Astrocyte (in vitro differentiated cells and primary cell): ENCODE measurements at regions not wholly inside any gene's neighbourhood (a gene's known extent, or its start where the extent isn't known, plus 50 kb on each side); places are given as distances from the start of the nearest gene placed in this dataset.
A peak's percentile ranks its signal among the peaks of the same experiment; 100 is the strongest.
"Not testable (repeated sequence)": the region's sequence is repeated elsewhere in the genome, so short reads cannot be mapped to it uniquely, and the experiment has no call there.

Experiments used
- DNase-seq: peaks from one replicate; pipeline ENCODE4 v3.0.0-alpha.2; 2010; ENCODE audit warnings: low read depth
- FAIRE-seq: peaks from 2 replicates; lab custom pipeline; 2011; peaks lifted over from hg19 to GRCh38; lab: Jason Lieb, UNC
- H2AFZ ChIP-seq: 2 replicates; pipeline ENCODE4 v1.6.0; 2012; ENCODE audit warnings: low read depth, low read length, inconsistent platforms
- H3K27ac ChIP-seq: 2 replicates; pipeline ENCODE4 v1.5.1; 2011; ENCODE audit warnings: low read depth, low read length, inconsistent platforms
- H3K27me3 ChIP-seq: 2 replicates; pipeline ENCODE4 v1.6.0; 2011; ENCODE audit warnings: low read length, inconsistent platforms; ENCODE audit not compliant: insufficient read depth
- H3K36me3 ChIP-seq: 2 replicates; pipeline ENCODE4 v1.5.1; 2011; ENCODE audit warnings: low read length, inconsistent platforms; ENCODE audit not compliant: insufficient read depth
- H3K4me1 ChIP-seq: 2 replicates; pipeline ENCODE4 v1.5.1; 2011; ENCODE audit warnings: low read length, inconsistent platforms; ENCODE audit not compliant: insufficient read depth
- H3K4me2 ChIP-seq: 2 replicates; pipeline ENCODE4 v1.6.0; 2012; ENCODE audit warnings: low read length, inconsistent platforms
- H3K4me3 ChIP-seq: 2 replicates; pipeline ENCODE4 v1.5.1; 2011; ENCODE audit warnings: low read depth, mild to moderate bottlenecking, low read length, inconsistent platforms; ENCODE audit not compliant: insufficient read depth
- H3K79me2 ChIP-seq: 2 replicates; pipeline ENCODE4 v1.6.0; 2012; ENCODE audit warnings: mild to moderate bottlenecking, low read length, inconsistent platforms; ENCODE audit not compliant: insufficient read depth
- H3K9ac ChIP-seq: 2 replicates; pipeline ENCODE4 v1.6.0; 2012; ENCODE audit warnings: mild to moderate bottlenecking, low read length, inconsistent platforms
- H3K9me3 ChIP-seq: 2 replicates; pipeline ENCODE4 v1.5.1; 2012; ENCODE audit warnings: low read depth, mild to moderate bottlenecking, low read length, inconsistent platforms; ENCODE audit not compliant: insufficient read depth
- H4K20me1 ChIP-seq: 2 replicates; pipeline ENCODE4 v1.6.0; 2012; ENCODE audit warnings: low read length, inconsistent platforms; ENCODE audit not compliant: insufficient read depth
- H3K27ac Mint-ChIP-seq: one replicate; pipeline ENCODE4 v1.8.0; 2021; ENCODE audit warnings: mild to moderate bottlenecking, mixed read lengths; ENCODE audit not compliant: unreplicated experiment
- H3K27me3 Mint-ChIP-seq: one replicate; pipeline ENCODE4 v1.8.0; 2021; ENCODE audit warnings: low read depth, mixed read lengths; ENCODE audit not compliant: unreplicated experiment
- H3K36me3 Mint-ChIP-seq: one replicate; pipeline ENCODE4 v1.8.0; 2021; ENCODE audit warnings: low read depth, mixed read lengths; ENCODE audit not compliant: unreplicated experiment
- H3K4me1 Mint-ChIP-seq: one replicate; pipeline ENCODE4 v1.8.0; 2021; ENCODE audit warnings: low read depth, mixed read lengths; ENCODE audit not compliant: unreplicated experiment
- H3K4me3 Mint-ChIP-seq: one replicate; pipeline ENCODE4 v1.8.0; 2021; ENCODE audit warnings: mild to moderate bottlenecking, moderate library complexity, mixed read lengths; ENCODE audit not compliant: unreplicated experiment
- H3K9me3 Mint-ChIP-seq: one replicate; pipeline ENCODE4 v1.8.0; 2021; ENCODE audit warnings: mild to moderate bottlenecking, mixed read lengths; ENCODE audit not compliant: unreplicated experiment
- EZH2 ChIP-seq: IDR thresholded peaks from 2 replicates; pipeline ENCODE4 v1.6.1; 2012; ENCODE audit warnings: mild to moderate bottlenecking, low read length, inconsistent platforms; ENCODE audit not compliant: insufficient read depth
- TF ChIP-seq, protein P1 (sequence below): IDR thresholded peaks from 2 replicates; pipeline ENCODE4 v1.5.1; 2011; ENCODE audit warnings: low read depth, mild to moderate bottlenecking, inconsistent platforms, low read length, moderate library complexity; ENCODE audit not compliant: insufficient read depth

DNA sequence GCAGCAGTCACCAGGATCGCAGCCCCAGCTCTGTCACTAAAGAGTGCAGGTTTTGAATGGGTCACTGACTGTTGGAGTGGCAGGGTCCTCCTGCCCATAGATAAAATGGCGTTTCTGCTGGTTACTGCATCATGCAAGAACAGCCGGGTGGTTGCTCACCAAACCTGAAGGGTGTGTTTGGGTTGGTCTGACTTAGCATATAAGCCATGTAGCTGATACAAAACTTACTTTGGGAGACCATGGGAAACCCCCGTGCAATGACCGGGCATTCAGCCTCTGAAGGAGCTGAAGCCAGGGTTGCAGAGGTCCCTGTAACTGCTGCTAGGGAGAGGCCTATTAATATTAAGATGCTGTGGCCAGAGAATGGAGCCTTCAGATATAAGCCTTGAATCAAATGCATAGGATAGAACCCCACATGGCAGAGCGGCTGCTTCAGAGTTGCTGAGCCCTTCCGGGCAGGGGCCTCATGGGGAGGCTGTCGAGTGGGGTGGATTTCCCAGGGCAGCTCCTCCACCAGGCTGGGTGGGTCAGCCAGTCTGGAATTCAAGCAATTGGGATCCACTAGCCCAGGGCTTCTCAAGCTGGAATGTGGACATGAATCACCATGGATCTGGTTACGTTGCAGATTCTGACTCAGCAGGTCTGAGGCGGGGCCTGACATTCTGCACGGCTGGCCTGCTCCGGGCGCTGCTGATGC, 70.9 kb upstream of the CTBP2 start:
- DNase-seq = peak; percentile 96
- peaks cover 2% of the 10 kb centered on the region for H3K27me3 Mint-ChIP-seq

GRCh38 chr10:125230251-125230650, 69.9 kb upstream of the CTBP2 start:
- no peak overlapping the region for H3K4me2 ChIP-seq
- H3K4me1 ChIP-seq = peaks cover 21% of the 10 kb centered on the region
- H3K4me3 Mint-ChIP-seq = no peak overlapping the region
- H3K27me3 ChIP-seq = no peaks in the 10 kb centered on the region
- no peaks in the 10 kb centered on the region for H3K36me3 Mint-ChIP-seq
- DNase-seq (no peak), FAIRE-seq (no peak)
- H3K9me3 Mint-ChIP-seq = no peaks in the 10 kb centered on the region
- TF ChIP-seq, protein P1, sequence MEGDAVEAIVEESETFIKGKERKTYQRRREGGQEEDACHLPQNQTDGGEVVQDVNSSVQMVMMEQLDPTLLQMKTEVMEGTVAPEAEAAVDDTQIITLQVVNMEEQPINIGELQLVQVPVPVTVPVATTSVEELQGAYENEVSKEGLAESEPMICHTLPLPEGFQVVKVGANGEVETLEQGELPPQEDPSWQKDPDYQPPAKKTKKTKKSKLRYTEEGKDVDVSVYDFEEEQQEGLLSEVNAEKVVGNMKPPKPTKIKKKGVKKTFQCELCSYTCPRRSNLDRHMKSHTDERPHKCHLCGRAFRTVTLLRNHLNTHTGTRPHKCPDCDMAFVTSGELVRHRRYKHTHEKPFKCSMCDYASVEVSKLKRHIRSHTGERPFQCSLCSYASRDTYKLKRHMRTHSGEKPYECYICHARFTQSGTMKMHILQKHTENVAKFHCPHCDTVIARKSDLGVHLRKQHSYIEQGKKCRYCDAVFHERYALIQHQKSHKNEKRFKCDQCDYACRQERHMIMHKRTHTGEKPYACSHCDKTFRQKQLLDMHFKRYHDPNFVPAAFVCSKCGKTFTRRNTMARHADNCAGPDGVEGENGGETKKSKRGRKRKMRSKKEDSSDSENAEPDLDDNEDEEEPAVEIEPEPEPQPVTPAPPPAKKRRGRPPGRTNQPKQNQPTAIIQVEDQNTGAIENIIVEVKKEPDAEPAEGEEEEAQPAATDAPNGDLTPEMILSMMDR = no peak
- no peak for TF ChIP-seq EZH2
- H2AFZ ChIP-seq = no peak overlapping the region
- no peaks in the 10 kb centered on the region for H3K36me3 ChIP-seq
- no peaks in the 10 kb centered on the region for H4K20me1 ChIP-seq
- H3K4me3 ChIP-seq = no peak overlapping the region
- H3K4me1 Mint-ChIP-seq = peaks cover 24% of the 10 kb centered on the region
- H3K79me2 ChIP-seq = no peaks in the 10 kb centered on the region
- no peak overlapping the region for H3K27ac Mint-ChIP-seq
- H3K9ac ChIP-seq = no peak overlapping the region
- H3K9me3 ChIP-seq = no peaks in the 10 kb centered on the region
- no peak overlapping the region for H3K27ac ChIP-seq
- H3K27me3 Mint-ChIP-seq = peaks cover 8% of the 10 kb centered on the region

More for the DNA sequence above, 70.9 kb upstream of the CTBP2 start:
- Histone ChIP-seq H4K20me1 (no peaks in the 10 kb centered on the region), H2AFZ (peak overlapping the region; percentile 49), H3K36me3 (no peaks in the 10 kb centered on the region), H3K4me3 (no peak overlapping the region), H3K9me3 (no peaks in the 10 kb centered on the region), H3K27ac (peak overlapping the region; percentile 56), H3K9ac (peak overlapping the region; percentile 21), H3K4me2 (peak overlapping the region; percentile 47), H3K79me2 (no peaks in the 10 kb centered on the region), H3K4me1 (peaks cover 21% of the 10 kb centered on the region), H3K27me3 (no peaks in the 10 kb centered on the region)
- no peaks in the 10 kb centered on the region for H3K36me3 Mint-ChIP-seq
- TF ChIP-seq EZH2 = no peak
- TF ChIP-seq, protein P1 = no peak
- no peaks in the 10 kb centered on the region for H3K9me3 Mint-ChIP-seq
- peaks cover 24% of the 10 kb centered on the region for H3K4me1 Mint-ChIP-seq
- peak; percentile 20 for FAIRE-seq
- H3K27ac Mint-ChIP-seq = peak overlapping the region; percentile 97
- peak overlapping the region; percentile 31 for H3K4me3 Mint-ChIP-seq

GRCh38 chr10:125228245-125228940, 68.0 kb upstream of the CTBP2 start:
- not testable (repeated sequence) for H3K9ac ChIP-seq, H3K9me3 Mint-ChIP-seq, H3K79me2 ChIP-seq, H4K20me1 ChIP-seq, H2AFZ ChIP-seq, H3K4me3 Mint-ChIP-seq, H3K27ac Mint-ChIP-seq, H3K4me2 ChIP-seq, FAIRE-seq, DNase-seq, H3K36me3 ChIP-seq, H3K4me3 ChIP-seq, H3K27ac ChIP-seq, H3K27me3 ChIP-seq, H3K36me3 Mint-ChIP-seq, H3K9me3 ChIP-seq
- peaks cover 21% of the 10 kb centered on the region for H3K4me1 ChIP-seq
- Mint-ChIP-seq H3K4me1 (peaks cover 24% of the 10 kb centered on the region), H3K27me3 (peaks cover 11% of the 10 kb centered on the region)
